Upper lobe of left lung (tissue), 4 donors: ENCODE measurements at regions not wholly inside any gene's neighbourhood (a gene's known extent, or its start where the extent isn't known, plus 50 kb on each side); places are given as distances from the start of the nearest gene placed in this dataset.

ENCODE experiments used
- EP300 ChIP-seq, 4 donors: sonication (generic); formaldehyde crosslinking; IDR thresholded peaks; one replicate each; pipeline ENCODE4 v1.5.1; 2017; ENCODE audit warnings: antibody characterized with exemption in 4 of 4, control low read depth in 2 of 4
- POLR2A ChIP-seq, 4 donors: fragments of 450-650 bp; IDR thresholded peaks; one replicate each; pipeline ENCODE4 v1.5.1; 2016 to 2017; ENCODE audit warnings: antibody characterized with exemption in 4 of 4, mild to moderate bottlenecking in 2 of 4
- POLR2AphosphoS5 ChIP-seq, 2 donors: sonication (generic); formaldehyde crosslinking; IDR thresholded peaks; one replicate each; pipeline ENCODE4 v1.5.1; 2017; ENCODE audit warnings: antibody characterized with exemption in 2 of 2
- TF ChIP-seq, protein P1 (sequence below), 6 experiments: fragments of 450-650 bp in 4 of 6; fragments of 200-600 bp in 2 of 6; sonication (generic) in 2 of 6; IDR thresholded peaks; one replicate each; pipeline ENCODE4 v1.5.1; 2016 to 2019; ENCODE audit warnings: antibody characterized with exemption in 6 of 6

DNA sequence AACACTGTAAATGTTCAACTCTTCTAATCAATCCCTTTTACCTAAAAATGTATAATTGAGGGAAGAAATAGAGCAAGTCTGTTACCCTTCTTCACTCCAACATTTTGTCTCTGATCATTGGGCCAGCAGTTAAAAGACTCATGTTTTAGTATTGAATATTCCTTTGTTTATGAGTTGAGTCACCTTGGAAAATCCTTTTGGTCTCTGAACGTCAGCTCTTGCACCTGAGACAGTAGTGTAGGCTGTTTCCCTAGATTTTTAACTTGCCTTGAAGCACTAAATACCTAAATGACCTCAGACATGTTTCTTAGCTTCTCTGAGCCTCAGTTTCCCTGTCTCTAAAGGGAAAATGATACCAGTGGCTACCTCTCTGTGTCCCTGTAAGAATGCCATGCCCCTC is 184.2 kb downstream of the RFC3 start:
- TF ChIP-seq, protein P1, sequence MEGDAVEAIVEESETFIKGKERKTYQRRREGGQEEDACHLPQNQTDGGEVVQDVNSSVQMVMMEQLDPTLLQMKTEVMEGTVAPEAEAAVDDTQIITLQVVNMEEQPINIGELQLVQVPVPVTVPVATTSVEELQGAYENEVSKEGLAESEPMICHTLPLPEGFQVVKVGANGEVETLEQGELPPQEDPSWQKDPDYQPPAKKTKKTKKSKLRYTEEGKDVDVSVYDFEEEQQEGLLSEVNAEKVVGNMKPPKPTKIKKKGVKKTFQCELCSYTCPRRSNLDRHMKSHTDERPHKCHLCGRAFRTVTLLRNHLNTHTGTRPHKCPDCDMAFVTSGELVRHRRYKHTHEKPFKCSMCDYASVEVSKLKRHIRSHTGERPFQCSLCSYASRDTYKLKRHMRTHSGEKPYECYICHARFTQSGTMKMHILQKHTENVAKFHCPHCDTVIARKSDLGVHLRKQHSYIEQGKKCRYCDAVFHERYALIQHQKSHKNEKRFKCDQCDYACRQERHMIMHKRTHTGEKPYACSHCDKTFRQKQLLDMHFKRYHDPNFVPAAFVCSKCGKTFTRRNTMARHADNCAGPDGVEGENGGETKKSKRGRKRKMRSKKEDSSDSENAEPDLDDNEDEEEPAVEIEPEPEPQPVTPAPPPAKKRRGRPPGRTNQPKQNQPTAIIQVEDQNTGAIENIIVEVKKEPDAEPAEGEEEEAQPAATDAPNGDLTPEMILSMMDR (IDR thresholded peaks at IDR 0.05), result no peak
- TF ChIP-seq EP300 (IDR thresholded peaks at IDR 0.05), result no peak
- TF ChIP-seq POLR2A (IDR thresholded peaks at IDR 0.05), result no peak
- TF ChIP-seq POLR2AphosphoS5 (IDR thresholded peaks at IDR 0.05), result no peak
